H7 (cell line): ENCODE measurements at regions not wholly inside any gene's neighbourhood (a gene's known extent, or its start where the extent isn't known, plus 50 kb on each side); places are given as distances from the start of the nearest gene placed in this dataset.

Experiments used
- DNase-seq: peaks from one replicate; pipeline ENCODE4 v3.0.0; 2012
- H3K27me3 ChIP-seq: 2 replicates; pipeline ENCODE4 v1.6.0; 2011; ENCODE audit warnings: mild to moderate bottlenecking, low read length; ENCODE audit not compliant: control insufficient read depth, insufficient read depth
- H3K36me3 ChIP-seq: replicated peaks from 2 replicates; pipeline ENCODE4 v1.5.1; 2011; ENCODE audit warnings: low read length; ENCODE audit not compliant: control insufficient read depth, insufficient read depth
- H3K4me3 ChIP-seq: 2 replicates; pipeline ENCODE4 v1.5.1; 2011; ENCODE audit warnings: low read depth, mild to moderate bottlenecking, control low read depth, low read length, moderate library complexity; ENCODE audit not compliant: insufficient read depth

GRCh38 chr5:31083364-31083763 lies 110.1 kb upstream of the CDH6 start:
- DNase-seq = no peak
- H3K36me3 ChIP-seq = no peaks in the 10 kb centered on the region
- no peaks in the 10 kb centered on the region for H3K27me3 ChIP-seq
- H3K4me3 ChIP-seq = no peak overlapping the region

DNA sequence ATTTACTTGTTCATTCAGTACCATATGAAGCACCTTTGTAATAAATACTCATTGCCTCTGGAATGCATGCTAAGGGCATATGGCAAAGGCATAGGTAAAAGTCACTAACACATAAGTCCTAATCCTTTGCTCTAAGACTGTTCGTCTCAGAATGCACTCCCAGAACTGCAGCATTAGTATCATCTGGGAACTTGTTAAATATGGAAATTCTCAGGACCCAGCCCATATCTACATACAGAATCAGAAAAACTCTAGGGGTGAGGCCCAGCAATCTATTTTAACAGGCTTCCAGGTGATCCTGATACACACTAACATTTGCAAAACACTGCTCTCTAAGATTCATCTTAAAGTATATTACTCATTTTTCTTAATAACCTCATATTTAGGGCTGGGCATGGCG lies 113.8 kb upstream of the CDH6 start:
- no peak overlapping the region for H3K4me3 ChIP-seq
- DNase-seq = no peak
- no peaks in the 10 kb centered on the region for H3K36me3 ChIP-seq
- no peaks in the 10 kb centered on the region for H3K27me3 ChIP-seq

GRCh38 chr5:31078956-31079355 lies 114.5 kb upstream of the CDH6 start:
- Histone ChIP-seq H3K27me3 (no peaks in the 10 kb centered on the region), H3K36me3 (no peaks in the 10 kb centered on the region), H3K4me3 (no peak overlapping the region)
- no peak for DNase-seq

GRCh38 chr5:31075981-31076380 lies 117.5 kb upstream of the CDH6 start:
- Histone ChIP-seq H3K27me3 (no peaks in the 10 kb centered on the region), H3K4me3 (no peak overlapping the region), H3K36me3 (no peaks in the 10 kb centered on the region)
- DNase-seq = no peak

- Histone ChIP-seq H3K36me3 (no peaks in the 10 kb centered on the region), H3K27me3 (no peaks in the 10 kb centered on the region), H3K4me3 (no peak overlapping the region)
- no peak for DNase-seq
Observed at GRCh38 chr5:31068287-31068686, 125.2 kb upstream of the CDH6 start.

GRCh38 chr5:31066655-31067328 lies 126.7 kb upstream of the CDH6 start:
- no peaks in the 10 kb centered on the region for H3K27me3 ChIP-seq
- H3K4me3 ChIP-seq = no peak overlapping the region

GRCh38 chr5:31064215-31064614 lies 129.3 kb upstream of the CDH6 start:
- Histone ChIP-seq H3K36me3 (no peaks in the 10 kb centered on the region), H3K27me3 (no peaks in the 10 kb centered on the region), H3K4me3 (no peak overlapping the region)
- DNase-seq = no peak

More at GRCh38 chr5:31066655-31067328, 126.7 kb upstream of the CDH6 start:
- H3K36me3 ChIP-seq = no peaks in the 10 kb centered on the region
- no peak for DNase-seq

GRCh38 chr5:31062902-31063580 lies 130.4 kb upstream of the CDH6 start:
- DNase-seq = no peak
- no peaks in the 10 kb centered on the region for H3K27me3 ChIP-seq
- H3K36me3 ChIP-seq = no peaks in the 10 kb centered on the region
- no peak overlapping the region for H3K4me3 ChIP-seq

DNA sequence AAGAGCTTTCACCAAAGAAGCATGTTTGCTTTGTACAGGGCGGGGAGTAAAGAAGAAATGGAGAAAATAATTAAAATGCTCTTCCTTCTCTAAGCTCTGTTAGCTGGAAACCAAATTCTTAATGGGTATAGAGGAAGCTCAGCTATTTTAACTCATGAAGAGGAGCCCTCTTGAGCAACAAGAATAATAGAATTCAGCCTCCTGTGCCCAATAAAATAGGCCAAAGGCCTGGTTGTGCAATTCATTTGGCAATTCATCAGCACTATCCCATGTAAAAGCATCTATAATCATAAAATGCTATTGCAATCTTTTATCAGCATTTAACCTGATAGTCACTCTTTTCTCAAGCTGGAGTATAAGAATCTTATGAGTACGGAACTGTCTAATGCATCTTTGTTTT lies 133.6 kb upstream of the CDH6 start:
- Histone ChIP-seq H3K36me3 (no peaks in the 10 kb centered on the region), H3K27me3 (no peaks in the 10 kb centered on the region), H3K4me3 (no peak overlapping the region)
- DNase-seq = no peak

DNA sequence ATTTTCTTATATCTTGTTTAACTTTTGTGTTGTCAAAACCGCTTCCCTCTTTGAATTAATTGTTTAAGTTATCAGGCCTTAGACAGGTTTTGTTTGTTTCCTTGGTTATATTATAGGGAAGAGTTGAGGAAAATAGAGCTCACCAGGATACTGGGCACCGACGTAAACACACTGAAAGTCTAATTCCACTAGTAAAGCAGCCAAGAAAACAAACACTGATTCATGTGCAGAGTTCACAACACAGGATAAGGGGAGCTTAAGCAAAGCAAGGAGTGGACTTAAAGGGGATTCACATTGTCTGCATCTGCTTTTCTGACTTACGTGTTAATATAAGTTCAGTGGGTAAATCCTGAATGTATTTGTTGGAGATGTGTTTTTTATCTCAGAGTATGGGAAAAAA lies 139.0 kb upstream of the CDH6 start:
- Histone ChIP-seq H3K36me3 (no peaks in the 10 kb centered on the region), H3K4me3 (no peak overlapping the region), H3K27me3 (no peaks in the 10 kb centered on the region)
- no peak for DNase-seq

DNA sequence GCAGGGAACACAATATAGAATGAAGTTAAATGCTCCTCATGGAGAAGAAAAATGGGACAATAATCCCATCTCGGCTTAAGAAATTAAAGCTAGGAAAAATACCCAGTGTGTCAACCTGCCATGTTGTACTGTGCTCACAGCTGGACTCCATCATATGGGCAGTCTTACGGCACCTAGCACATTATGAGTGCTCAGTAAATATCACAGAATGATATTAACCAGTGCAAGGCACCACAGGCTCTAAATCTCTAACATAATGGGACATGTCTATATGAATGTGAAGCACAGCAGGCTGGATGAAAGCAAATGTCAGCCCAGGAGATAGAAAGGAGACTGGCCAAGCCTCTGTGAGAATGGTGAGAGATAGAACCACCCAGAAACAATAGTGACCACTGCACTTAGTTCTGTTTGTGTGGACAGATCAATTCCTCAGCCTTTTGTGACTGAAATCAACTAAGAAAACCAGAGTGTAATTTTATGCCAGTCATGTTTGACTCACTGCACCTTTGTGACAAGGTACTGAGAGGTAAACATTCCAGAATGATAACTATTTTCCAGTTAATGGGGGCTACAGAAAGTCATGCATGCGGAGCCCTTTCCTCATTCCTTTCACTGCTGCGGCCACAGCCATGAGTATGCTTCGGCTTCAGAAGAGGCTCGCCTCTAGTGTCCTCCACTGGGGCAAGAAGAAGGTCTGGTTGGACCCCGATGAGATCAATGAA lies 140.4 kb upstream of the CDH6 start:
- H3K36me3 ChIP-seq = no peaks in the 10 kb centered on the region
- H3K4me3 ChIP-seq = no peak overlapping the region
- no peak for DNase-seq
- no peaks in the 10 kb centered on the region for H3K27me3 ChIP-seq

DNA sequence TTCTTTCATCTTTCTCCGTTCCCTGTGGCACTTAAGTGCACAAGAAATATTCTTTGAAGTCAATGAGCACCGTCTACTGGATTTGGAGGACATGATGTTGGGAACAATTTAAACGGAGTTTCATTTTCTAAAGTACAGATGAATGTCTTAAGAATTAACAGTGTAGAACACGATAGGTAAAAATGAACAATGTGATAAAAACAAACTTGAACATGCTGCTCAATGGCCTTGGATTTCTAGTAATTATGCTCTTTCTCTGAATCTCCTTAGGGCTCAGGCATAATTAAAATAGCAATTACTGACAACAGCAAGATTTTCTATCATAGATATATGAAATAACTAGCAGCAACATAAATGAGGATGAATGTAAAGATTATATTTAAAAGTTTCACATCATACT lies 142.2 kb upstream of the CDH6 start:
- Histone ChIP-seq H3K36me3 (no peaks in the 10 kb centered on the region), H3K27me3 (no peaks in the 10 kb centered on the region), H3K4me3 (no peak overlapping the region)
- DNase-seq = no peak

GRCh38 chr5:31049936-31050704 lies 143.4 kb upstream of the CDH6 start:
- Histone ChIP-seq H3K4me3 (no peak overlapping the region), H3K36me3 (no peaks in the 10 kb centered on the region), H3K27me3 (no peaks in the 10 kb centered on the region)
- DNase-seq = peak; percentile 13

DNA sequence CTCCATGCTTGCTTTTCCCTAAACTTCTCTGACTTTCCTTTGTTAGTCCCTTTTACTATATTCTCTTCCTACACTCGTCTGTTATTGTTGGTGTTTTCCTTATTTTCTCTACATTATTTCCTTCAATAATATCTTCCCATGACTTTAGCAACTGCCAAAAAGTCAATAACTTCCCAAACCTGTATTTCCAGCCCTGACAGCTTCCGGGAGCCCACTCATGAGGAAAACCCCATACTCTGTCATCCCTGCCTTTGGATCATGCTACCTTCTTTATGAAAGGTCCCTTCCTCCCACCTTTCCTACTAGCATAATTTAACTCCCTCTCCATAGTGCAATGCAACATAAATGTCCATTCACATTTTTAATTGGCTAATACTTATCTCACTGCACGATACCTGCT lies 144.0 kb upstream of the CDH6 start:
- no peak for DNase-seq
- H3K27me3 ChIP-seq = no peaks in the 10 kb centered on the region
- H3K4me3 ChIP-seq = no peak overlapping the region
- H3K36me3 ChIP-seq = no peaks in the 10 kb centered on the region
